ENCODE measurements at regions not wholly inside any gene's neighbourhood (a gene's known extent, or its start where the extent isn't known, plus 50 kb on each side); places are given as distances from the start of the nearest gene placed in this dataset.

DNA sequence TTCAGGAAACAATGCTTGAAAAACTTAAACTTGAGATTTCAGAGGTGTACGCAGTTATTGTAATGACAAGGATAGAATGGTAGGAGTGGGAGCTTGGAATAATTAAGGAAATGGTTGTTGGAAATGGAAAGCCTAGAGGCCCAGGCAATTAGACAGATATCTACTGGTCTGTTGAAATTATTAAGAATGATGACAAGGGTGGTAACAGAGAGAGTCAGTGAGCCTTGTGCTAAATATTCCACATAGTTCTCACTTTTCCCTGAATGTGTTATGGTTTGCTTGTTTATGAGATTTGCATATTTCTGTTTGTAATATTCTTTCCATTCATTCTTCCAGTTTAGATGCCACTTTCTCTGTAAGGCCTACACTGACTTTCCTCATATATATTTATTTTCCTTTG lies 66.0 kb upstream of the ATP2B1 start:
- TF ChIP-seq, protein P1, sequence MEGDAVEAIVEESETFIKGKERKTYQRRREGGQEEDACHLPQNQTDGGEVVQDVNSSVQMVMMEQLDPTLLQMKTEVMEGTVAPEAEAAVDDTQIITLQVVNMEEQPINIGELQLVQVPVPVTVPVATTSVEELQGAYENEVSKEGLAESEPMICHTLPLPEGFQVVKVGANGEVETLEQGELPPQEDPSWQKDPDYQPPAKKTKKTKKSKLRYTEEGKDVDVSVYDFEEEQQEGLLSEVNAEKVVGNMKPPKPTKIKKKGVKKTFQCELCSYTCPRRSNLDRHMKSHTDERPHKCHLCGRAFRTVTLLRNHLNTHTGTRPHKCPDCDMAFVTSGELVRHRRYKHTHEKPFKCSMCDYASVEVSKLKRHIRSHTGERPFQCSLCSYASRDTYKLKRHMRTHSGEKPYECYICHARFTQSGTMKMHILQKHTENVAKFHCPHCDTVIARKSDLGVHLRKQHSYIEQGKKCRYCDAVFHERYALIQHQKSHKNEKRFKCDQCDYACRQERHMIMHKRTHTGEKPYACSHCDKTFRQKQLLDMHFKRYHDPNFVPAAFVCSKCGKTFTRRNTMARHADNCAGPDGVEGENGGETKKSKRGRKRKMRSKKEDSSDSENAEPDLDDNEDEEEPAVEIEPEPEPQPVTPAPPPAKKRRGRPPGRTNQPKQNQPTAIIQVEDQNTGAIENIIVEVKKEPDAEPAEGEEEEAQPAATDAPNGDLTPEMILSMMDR (IDR thresholded peaks at IDR 0.05): no peak
- intact Hi-C loops (cut with DNase I): no loop called here
- Histone ChIP-seq H3K9me3 (no peaks in the 10 kb centered on the region), H3K27me3 (ENCODE audit: insufficient read depth in 3 of 3, low read length in 2 of 3) (no peaks in the 10 kb centered on the region), H3K36me3 (ENCODE audit: insufficient read depth in 1 of 2, low read depth in 1 of 2) (no peaks in the 10 kb centered on the region), H3K4me1 (no peaks in the 10 kb centered on the region), H3K27ac (no peak overlapping the region), H3K4me3 (no peak overlapping the region)
- DNase-seq: no peak
- 96 to 100% (median 97%) methylated on average over 1 of the region's 1 CpG for WGBS, 3 donors
- ATAC-seq: no peak

DNA sequence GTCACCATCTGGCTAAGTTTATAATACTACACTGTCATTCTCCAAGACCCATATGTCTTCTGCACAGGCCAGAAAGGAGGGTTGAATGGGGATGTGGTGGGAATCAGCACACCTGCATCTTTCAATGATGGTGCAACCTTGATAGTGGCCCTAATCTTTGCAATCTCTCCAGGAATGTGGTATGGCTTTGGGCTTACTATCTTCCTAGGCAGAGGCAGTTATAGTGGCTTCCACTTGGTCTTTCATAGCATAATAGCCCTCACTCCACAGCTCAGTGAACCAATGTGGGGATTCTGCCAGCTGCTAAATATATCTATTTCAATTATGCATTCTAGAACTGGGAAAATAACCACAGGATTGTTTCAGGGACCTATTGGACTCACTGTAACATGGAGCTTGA lies 61.8 kb upstream of the ATP2B1 start:
- TF ChIP-seq, protein P1 (IDR thresholded peaks at IDR 0.05): no peak
- no peak overlapping the region for H3K27ac ChIP-seq
- H3K4me1 ChIP-seq: no peaks in the 10 kb centered on the region
- no peak overlapping the region for H3K4me3 ChIP-seq
- no peaks in the 10 kb centered on the region for H3K27me3 ChIP-seq (ENCODE audit: insufficient read depth in 3 of 3, low read length in 2 of 3)
- ATAC-seq: no peak
- DNase-seq: no peak
- H3K36me3 ChIP-seq (ENCODE audit: insufficient read depth in 1 of 2, low read depth in 1 of 2): no peaks in the 10 kb centered on the region
- H3K9me3 ChIP-seq: no peaks in the 10 kb centered on the region
- intact Hi-C loops (cut with DNase I): no loop called here

DNA sequence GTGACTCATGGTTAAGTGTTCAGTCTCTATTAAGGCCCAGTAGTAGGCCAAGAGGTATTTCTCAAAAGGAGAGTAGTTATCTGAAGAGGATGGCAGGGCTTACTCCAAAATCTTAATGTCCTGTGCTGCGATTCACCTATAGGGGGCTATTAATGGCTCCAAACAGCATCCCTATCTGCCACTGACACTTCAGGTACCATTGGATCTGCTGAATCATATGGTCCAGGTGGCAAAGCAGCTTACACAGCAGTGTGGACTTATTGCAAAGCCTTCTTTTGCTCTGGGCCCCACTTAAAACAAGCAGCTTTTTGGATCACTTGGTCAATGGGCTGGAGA lies 60.8 kb upstream of the ATP2B1 start:
- Histone ChIP-seq H3K4me3 (no peak overlapping the region), H3K27ac (no peak overlapping the region), H3K27me3 (ENCODE audit: insufficient read depth in 3 of 3, low read length in 2 of 3) (no peaks in the 10 kb centered on the region), H3K36me3 (ENCODE audit: insufficient read depth in 1 of 2, low read depth in 1 of 2) (no peaks in the 10 kb centered on the region), H3K4me1 (no peaks in the 10 kb centered on the region), H3K9me3 (no peaks in the 10 kb centered on the region)
- WGBS, 3 donors: 93 to 100% (median 95%) methylated on average over 1 of the region's 1 CpG
- DNase-seq (no peak), ATAC-seq (peak in 1 of 4 donors; percentile 30)
- intact Hi-C loops (cut with DNase I): no loop called here
- TF ChIP-seq, protein P1 (IDR thresholded peaks at IDR 0.05): no peak

DNA sequence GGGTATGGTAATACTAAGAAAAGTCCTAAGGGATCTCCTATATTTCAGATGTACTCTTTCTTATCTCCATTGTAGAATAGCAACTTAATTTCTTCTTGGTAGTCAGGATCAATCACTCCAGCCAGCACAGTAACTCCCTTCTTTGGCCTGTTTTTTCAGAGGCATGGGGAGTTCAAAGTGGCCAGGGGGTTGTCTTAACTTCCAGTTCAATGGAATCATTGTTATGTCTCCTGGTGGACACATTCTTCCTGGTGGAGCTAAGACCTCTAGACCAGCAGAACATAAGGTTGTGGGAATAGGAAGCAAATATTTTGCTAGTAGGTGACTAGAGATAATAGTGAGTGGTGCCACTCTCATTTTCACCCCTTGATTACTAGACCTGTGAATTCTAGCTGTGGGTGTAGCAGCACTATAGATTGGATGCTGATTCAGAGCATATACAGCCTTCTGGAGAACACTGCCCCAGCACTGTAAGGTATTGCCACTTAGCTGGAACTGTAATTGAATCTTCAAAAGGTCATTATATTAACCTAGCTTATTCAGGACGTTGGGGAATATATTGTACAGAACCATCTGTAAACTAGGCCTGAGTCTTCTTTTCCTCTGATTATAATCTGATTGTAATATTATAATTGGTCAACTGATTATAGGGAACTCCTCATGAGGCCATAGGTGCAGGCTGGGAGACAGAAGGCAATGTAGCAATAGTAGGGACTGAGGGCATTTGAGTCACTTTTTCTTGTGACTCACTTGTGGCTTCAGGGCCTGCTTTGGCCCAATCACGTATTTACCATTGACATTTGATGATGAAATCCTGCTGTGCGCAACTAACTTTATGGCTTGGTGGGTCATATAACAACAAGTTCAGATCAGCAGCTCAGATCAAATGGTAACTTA lies 60.2 kb upstream of the ATP2B1 start:
- no peaks in the 10 kb centered on the region for H3K36me3 ChIP-seq (ENCODE audit: insufficient read depth in 1 of 2, low read depth in 1 of 2)
- no peak for DNase-seq
- WGBS, 3 donors: 72 to 82% (median 81%) methylated on average over 3 of the region's 3 CpGs
- no peaks in the 10 kb centered on the region for H3K9me3 ChIP-seq
- TF ChIP-seq, protein P1 (IDR thresholded peaks at IDR 0.05): no peak
- H3K27ac ChIP-seq: no peak overlapping the region
- intact Hi-C loops (cut with DNase I): no loop called here
- H3K27me3 ChIP-seq (ENCODE audit: insufficient read depth in 3 of 3, low read length in 2 of 3): no peaks in the 10 kb centered on the region
- ATAC-seq: peak in 2 of 4 donors; percentile 19 to 60
- H3K4me1 ChIP-seq: no peaks in the 10 kb centered on the region
- H3K4me3 ChIP-seq: no peak overlapping the region

Measured in psoas muscle (tissue), 7 donors.